Cardiac muscle cell (in vitro differentiated cells and primary cell): ENCODE measurements at regions not wholly inside any gene's neighbourhood (a gene's known extent, or its start where the extent isn't known, plus 50 kb on each side); places are given as distances from the start of the nearest gene placed in this dataset.

ENCODE experiments used
- DNase-seq, 2 donors: peaks; one replicate each; pipeline versions ENCODE4 v3.0.0 to v3.0.0-alpha.2; 2010 to 2017; ENCODE audit warnings: low read depth in 1 of 2, low spot score in 1 of 2
- H3K27ac ChIP-seq: fragments of 200-600 bp; sonication (generic); 2 replicates; pipeline ENCODE4 v1.5.1; 2016
- H3K27me3 ChIP-seq: fragments of 200-600 bp; sonication (generic); 2 replicates; pipeline ENCODE4 v1.6.0; 2016; ENCODE audit warnings: control low read depth
- H3K36me3 ChIP-seq: fragments of 200-600 bp; sonication (generic); 2 replicates; pipeline ENCODE4 v1.5.1; 2016; ENCODE audit warnings: control low read depth
- H3K4me1 ChIP-seq: fragments of 200-600 bp; sonication (generic); 2 replicates; pipeline ENCODE4 v1.8.1; 2017; ENCODE audit warnings: low read depth, mild to moderate bottlenecking, mixed run types
- H3K4me3 ChIP-seq: fragments of 200-600 bp; sonication (generic); 2 replicates; pipeline ENCODE4 v1.5.1; 2016; ENCODE audit warnings: mild to moderate bottlenecking
- H3K9me3 ChIP-seq: fragments of 200-600 bp; sonication (generic); 2 replicates; pipeline ENCODE4 v1.5.1; 2017; ENCODE audit warnings: low read depth, mild to moderate bottlenecking, control low read depth
- TF ChIP-seq, protein P1 (sequence below): IDR thresholded peaks from 2 replicates; pipeline ENCODE4 v1.5.1; 2012; ENCODE audit warnings: low read depth, mild to moderate bottlenecking, low read length

DNA sequence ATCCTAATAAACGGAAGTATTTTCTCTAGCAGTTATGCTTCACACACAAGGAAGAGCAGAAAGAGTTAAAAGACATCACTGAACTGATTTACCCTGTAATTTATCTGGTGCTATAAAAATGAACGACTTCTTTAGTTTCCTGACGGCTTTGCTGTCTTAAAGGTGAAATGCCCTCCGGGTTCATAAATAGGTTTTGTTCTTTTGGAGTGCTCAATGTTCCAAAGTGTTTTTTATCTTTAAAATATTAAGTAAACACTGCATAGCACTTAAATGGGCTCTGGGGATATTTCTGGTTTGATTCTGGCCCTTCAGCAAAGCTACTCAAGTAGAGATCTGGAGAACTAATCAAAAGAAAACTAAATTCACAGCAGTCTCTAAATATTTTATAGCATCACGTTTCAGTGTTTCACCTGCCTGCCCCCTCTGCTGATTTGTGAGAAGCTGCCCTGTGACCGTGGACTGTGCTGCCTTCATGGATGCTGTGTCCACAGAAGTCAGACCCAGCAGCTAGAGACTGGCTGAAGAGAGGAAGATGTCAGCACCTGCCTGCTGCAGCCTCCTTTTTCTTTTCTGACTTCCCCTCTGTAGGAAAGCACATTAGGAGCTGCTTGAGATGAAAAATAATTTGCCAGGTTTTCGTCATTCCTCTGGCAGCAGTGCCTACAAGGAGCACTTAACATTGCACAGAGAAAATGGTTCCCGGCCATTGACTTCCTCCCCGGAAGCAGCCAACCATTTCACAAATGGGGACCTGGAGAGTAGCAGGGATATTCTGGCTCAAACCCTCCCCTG is 205.1 kb upstream of the FSCB start:
- TF ChIP-seq, protein P1, sequence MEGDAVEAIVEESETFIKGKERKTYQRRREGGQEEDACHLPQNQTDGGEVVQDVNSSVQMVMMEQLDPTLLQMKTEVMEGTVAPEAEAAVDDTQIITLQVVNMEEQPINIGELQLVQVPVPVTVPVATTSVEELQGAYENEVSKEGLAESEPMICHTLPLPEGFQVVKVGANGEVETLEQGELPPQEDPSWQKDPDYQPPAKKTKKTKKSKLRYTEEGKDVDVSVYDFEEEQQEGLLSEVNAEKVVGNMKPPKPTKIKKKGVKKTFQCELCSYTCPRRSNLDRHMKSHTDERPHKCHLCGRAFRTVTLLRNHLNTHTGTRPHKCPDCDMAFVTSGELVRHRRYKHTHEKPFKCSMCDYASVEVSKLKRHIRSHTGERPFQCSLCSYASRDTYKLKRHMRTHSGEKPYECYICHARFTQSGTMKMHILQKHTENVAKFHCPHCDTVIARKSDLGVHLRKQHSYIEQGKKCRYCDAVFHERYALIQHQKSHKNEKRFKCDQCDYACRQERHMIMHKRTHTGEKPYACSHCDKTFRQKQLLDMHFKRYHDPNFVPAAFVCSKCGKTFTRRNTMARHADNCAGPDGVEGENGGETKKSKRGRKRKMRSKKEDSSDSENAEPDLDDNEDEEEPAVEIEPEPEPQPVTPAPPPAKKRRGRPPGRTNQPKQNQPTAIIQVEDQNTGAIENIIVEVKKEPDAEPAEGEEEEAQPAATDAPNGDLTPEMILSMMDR, result no peak
- H3K4me3 ChIP-seq, result no peak overlapping the region
- no peaks in the 10 kb centered on the region for H3K9me3 ChIP-seq
- no peaks in the 10 kb centered on the region for H3K27me3 ChIP-seq
- H3K4me1 ChIP-seq, result no peaks in the 10 kb centered on the region
- H3K36me3 ChIP-seq, result no peaks in the 10 kb centered on the region
- no peak overlapping the region for H3K27ac ChIP-seq
- DNase-seq, result peak in 1 of 2 donors; percentile 1

DNA sequence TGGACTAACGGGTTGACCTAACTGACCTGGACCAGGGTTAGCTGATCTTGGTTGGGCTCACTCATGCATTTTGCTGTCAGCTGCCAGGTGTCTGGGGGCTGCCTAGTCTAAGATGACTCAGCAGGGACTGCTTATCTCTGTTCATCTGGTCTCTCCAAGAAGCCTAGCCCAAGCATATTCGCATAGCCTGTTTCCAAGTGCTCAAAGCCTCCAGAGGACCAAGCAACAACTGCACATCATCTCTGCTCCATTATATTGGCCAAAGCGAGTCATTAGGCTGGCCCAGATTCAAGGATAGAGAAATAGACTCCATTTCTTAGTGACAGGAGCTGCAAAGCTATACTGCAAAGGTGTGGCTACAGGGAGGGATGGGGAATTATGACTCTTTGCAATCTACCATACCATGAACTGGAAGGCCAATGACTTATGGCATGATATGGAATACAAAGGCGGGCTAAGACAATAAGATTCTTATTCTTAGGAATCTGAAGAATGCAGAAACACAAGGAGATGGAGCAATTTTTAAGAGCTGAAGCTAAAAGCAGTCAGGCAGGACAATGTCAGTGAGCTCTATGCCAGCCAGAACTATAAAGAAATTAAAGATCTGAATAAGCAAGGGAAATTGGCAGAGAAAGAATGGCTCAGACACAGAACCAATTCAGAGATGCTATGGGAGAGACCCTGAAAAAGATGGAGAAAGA is 194.6 kb upstream of the FSCB start:
- TF ChIP-seq, protein P1, result no peak
- Histone ChIP-seq H3K4me3 (no peak overlapping the region), H3K4me1 (no peaks in the 10 kb centered on the region), H3K36me3 (no peaks in the 10 kb centered on the region), H3K9me3 (no peaks in the 10 kb centered on the region), H3K27ac (no peak overlapping the region), H3K27me3 (no peaks in the 10 kb centered on the region)
- DNase-seq, result peak in 1 of 2 donors; percentile 20

DNA sequence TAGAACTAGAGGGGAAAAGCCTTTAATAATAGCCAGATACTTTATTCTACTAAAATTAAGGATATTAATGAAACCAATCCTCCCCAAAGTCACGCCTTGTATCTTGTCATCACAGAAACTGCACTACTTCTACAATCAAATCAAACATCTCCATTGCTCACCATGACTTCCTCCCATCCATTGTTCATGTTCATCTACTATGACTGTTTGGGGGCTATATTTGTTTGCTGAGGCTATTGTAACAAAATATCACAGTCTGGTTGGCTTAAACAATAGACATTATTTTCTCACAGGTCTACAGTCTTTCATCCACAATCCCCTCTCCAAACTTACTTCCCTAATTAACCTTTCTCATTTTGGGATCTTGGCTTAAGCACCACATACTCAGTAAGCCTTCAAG is 193.6 kb upstream of the FSCB start:
- DNase-seq, result no peak
- no peaks in the 10 kb centered on the region for H3K9me3 ChIP-seq
- no peak overlapping the region for H3K27ac ChIP-seq
- H3K36me3 ChIP-seq, result no peaks in the 10 kb centered on the region
- no peak overlapping the region for H3K4me3 ChIP-seq
- H3K27me3 ChIP-seq, result no peaks in the 10 kb centered on the region
- TF ChIP-seq, protein P1, result no peak
- no peaks in the 10 kb centered on the region for H3K4me1 ChIP-seq

DNA sequence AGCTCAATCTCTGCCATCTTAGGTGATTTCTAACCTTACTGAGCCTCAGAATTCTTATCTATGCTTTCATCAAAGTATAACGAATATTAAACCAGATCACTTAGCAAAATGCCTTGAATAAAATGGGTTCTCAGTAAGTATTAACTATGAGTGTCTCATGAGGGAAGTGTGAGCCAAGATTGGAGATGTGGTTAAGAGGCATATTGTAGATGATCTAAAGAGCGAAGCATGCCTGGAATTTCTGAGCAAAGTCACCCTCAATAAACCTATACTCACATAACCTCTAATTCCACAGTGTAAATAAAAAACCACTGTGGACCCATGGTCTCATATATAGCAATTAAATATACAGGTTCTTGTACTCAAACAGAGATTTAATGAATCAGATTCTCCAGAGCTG is 193.1 kb upstream of the FSCB start:
- DNase-seq, result peak in 1 of 2 donors; percentile 43
- Histone ChIP-seq H3K4me3 (no peak overlapping the region), H3K4me1 (no peaks in the 10 kb centered on the region), H3K9me3 (no peaks in the 10 kb centered on the region), H3K27me3 (no peaks in the 10 kb centered on the region), H3K27ac (no peak overlapping the region), H3K36me3 (no peaks in the 10 kb centered on the region)
- TF ChIP-seq, protein P1, result no peak

DNA sequence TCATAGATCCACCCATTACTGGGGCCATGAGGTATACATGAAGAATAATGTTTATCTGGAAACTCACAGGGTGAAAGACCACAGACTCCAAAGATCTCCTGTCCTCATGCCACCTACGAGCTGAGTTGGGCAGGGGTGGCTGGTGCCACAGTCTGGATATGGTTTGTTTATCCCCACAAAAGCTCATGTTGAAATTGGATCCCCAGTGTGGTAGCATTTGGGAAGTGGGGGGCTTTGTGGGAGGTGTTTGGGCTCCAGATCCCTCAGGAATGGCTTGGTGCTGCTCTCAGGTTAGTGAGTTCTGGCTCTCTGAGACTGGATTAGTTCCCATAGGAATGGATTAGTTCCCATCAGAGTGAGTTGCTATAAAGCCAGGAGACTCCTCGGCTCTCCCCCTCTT is 192.3 kb upstream of the FSCB start:
- no peak overlapping the region for H3K4me3 ChIP-seq
- no peaks in the 10 kb centered on the region for H3K4me1 ChIP-seq
- no peaks in the 10 kb centered on the region for H3K9me3 ChIP-seq
- H3K36me3 ChIP-seq, result no peaks in the 10 kb centered on the region
- TF ChIP-seq, protein P1, result no peak
- no peaks in the 10 kb centered on the region for H3K27me3 ChIP-seq
- DNase-seq, result no peak
- no peak overlapping the region for H3K27ac ChIP-seq
